NCI-H524 treated with DMSO at 0.1 percent for 48 hours (cell line): ENCODE measurements at regions not wholly inside any gene's neighbourhood (a gene's known extent, or its start where the extent isn't known, plus 50 kb on each side); places are given as distances from the start of the nearest gene placed in this dataset.

Source experiments
- DNase-seq: peaks from one replicate; lab custom pipeline; 2025; lab: John Stamatoyannopoulos, UW

DNA sequence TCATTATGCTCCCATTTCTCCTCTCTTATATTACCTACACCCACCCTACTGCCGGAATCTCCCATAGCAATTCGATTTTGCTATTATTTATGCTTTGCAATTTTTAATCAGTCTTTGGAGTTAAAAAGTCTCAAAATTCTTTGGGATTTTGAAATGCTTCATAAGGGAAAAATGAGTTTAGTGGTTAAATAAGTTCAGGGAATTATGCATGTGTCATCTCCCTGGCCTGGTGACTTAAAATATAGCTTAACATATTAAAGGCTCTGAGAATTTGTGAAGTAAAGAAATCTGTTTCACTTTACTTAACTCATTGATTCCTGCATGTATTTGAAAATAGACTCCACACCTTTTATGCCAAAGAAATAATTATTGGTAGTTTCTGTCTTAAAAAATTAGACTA is 185.1 kb upstream of the DIPK2B start:
- DNase-seq = no peak

DNA sequence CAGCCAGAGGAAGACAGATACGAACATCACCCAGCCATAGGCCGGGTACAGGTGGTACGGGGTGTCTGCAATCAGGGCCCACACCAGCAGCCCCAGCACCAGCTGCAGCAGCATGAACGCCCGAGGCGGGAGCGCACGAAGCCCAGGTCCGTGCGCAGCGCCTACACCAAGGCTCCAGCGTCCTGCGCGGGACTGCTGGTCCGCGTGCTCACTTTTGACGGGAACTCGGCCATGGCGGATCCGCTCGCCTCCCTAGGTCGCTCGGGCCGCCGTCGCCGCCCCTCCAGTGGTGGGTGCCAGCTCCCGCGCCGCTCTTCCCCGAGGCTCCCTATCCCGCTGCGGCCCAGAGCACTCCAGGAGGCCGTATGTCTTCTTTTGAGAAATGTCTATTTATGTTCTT is 181.2 kb upstream of the DIPK2B start:
- DNase-seq = no peak

DNA sequence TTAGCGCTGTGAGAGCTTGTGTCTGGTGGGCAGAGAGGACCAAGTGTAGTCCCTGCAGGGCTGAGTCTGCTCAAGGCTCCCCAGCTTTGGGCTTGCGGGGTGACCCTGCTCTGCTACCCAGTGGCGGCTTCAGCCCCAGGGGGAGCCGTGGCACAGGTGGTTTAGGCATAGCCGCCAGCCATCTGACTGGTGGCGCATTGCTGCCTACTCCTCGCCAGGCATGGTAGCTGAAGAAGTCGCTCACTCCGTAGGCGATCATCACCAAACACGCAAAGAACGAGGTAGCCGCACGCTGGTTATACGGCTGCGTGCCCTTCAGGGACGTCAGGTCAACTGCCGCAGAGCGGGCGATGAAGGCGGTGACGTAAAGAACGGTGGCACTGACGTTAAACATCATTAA is 180.7 kb upstream of the DIPK2B start:
- no peak for DNase-seq

DNA sequence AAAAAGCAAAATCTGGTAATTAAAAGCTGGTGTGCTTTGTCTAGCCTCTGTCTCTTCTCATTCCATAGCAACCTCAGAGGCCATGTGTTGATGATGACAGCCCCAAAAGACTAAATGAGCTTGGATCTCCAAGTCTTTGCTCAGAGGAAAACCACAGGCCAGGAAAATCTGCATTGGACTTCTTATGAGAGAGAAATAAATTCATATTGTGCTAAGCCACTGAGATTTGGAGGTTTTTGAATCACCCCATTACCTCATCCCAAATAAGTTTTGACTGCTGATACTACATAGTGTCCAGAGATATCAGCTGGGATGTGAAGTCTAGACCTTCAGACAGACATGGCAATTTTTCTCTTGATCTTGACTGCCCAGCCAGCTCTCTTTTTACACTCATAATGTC is 178.6 kb upstream of the DIPK2B start:
- DNase-seq = no peak

DNA sequence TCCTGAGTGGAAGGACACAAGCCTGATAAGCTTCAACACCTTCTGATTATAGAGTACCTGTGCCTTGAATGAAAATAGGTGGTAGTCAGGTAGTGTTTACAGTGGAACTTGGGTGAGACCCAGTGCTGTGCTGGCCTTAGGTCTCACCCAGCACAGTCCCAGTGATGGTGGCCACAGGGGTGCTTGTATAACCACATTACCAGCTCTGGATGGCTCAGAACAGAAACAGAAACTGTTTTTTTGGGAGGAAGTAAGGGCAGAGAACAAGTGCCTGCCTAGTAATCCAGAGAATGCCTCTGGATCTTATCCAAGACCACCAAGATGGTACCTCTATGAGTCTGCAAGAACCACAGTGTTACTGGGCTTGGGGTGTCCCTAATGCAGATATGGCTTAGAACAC is 171.5 kb upstream of the DIPK2B start:
- DNase-seq = no peak

DNA sequence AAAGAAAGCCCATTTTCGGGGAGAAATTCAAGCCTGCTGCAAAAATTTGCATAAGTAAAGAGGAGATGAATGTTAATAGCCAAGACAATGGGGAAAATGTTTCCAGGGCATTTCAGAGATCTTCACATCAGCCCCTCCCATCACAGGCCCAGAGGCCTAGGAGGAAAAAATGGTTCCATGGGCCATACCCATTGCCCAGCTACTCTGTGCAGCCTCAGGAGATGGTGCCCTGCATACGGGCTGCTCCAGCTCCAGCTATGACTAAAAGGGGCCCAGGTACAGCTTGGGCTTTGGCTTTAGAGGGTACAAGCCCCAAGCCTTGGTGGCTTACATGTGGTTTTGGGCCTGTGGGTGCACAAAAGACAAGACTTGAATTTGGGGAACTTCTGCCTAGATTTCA is 168.0 kb upstream of the DIPK2B start:
- DNase-seq = no peak

DNA sequence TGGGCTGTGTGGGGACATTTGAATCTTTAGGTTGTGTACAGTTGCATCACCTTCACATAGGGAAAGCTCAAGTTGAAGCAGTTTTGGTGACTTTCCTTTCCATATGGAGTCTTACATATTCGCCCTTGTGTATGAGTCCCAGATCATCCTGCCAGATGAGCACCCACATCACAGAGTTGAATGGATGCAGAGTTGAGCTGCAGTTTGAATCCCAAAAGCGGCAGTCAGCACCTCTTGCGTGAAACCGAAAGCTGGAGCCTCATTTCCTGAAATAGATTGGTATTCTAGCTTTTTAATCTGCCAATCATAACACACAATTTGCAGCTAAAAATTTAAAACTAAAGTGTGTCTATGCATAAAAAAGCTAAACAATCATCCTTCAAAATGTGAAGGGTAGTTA is 162.9 kb upstream of the DIPK2B start:
- DNase-seq = no peak

DNA sequence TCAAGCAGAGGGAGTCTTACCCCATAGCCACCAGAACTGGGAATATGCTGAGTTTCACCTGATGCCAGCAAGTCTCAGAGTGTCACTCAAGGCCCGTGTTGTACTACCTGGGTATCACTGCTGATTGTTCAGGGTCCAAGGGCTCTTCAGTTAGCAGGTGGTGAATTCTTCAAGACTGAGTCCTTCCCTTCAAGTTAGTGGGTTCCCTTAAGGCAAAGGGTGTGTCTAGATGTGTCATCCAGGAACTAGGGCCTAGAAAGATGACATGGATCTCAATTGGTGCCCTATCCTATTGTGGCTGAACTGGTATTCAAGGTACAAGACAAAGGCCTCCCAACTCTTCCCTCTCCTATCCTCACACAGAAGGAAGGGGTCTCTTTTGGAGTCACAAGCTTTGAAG is 159.9 kb upstream of the DIPK2B start:
- no peak for DNase-seq

DNA sequence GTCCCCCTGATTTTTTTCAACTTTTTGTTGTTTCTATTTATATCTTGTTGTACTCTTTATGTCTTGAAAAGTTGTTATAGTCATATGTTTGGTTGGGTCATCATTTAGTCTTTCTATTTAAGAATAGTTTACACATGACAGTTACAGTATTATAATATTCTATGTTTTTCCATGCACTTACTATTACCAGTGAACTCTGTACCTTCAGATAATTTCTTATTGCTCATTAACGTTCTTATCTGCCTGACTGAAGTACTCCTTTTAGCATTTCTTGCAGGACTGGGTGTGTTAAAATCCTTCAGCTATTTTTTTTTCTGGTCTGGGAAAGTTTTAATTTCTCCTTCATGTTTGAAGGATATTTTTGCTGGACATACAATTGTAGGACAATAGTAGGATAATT is 157.7 kb upstream of the DIPK2B start:
- DNase-seq = no peak

DNA sequence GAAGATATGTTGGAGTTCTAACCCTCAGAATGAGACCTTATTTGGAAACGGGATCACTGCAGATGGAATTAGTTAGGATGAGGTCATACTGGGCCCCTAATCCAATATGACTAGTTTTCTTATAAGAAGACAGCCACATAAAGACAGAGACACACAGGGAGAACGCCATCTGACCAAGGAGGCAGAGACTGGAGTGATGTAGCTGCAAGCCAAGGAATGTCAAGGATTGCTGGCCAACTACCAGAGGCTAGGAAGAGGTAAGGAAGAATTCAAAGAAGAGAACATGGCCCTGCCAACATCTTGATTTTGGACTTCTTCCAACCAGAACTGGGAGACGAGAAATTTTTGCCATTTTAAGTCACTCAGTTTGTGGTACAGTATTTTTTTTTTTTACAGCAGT is 152.8 kb upstream of the DIPK2B start:
- DNase-seq = no peak

DNA sequence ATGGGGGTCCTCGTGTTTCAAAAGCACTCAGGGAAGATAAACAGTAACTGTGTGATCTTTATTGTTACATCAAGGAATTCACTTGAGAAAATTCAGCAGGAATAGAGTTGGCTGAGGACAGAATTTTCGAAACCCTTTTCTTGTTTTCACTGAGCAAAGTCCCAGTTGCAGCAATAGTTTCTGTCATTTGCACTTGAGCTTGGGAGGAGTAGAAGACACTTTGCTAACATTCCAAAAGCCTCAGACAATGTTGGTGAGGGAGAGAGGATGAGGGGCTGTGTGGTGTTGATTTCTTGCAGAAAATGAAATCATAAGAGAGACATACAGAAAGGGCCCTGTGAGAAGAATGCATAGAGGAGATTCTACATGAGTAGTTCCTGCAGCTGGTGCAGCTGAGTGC is 151.9 kb upstream of the DIPK2B start:
- DNase-seq = no peak

DNA sequence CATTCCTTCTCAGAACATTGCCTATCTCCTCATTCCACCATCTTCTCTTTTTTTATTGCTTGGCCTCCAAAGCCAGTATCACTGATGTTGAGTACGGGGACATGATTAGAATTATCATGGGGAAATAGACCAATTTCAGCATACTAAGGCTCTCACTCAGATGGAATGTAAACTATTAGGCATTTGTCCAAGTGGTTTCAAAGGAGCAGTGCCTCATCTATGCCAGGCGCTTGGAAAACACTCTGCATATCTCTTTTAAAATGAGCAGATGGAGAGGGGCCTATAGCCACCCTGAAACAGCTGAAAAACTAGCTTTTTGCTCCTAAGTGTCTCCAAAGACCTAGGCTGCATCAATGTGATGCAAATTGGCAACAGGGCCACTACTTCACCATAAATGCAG is 150.8 kb upstream of the DIPK2B start:
- no peak for DNase-seq

DNA sequence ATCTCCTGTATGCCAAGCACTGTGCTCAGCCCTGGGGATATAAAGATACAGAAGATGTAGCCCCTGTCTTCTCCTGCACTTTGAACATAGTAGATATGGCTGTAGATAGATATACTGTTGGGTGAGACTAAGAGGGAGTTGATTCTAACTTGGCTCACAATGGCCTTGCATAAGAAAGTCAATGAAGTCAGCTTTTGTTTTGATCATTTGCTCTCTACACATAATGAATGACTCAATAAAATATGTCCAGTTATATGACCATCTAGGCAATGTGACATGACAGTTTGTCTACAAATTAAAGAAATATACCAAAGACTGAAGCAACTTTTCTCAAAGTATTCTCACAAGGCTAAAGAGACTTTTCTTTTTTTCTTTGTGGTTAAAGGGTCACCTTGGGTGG is 147.6 kb upstream of the DIPK2B start:
- no peak for DNase-seq

DNA sequence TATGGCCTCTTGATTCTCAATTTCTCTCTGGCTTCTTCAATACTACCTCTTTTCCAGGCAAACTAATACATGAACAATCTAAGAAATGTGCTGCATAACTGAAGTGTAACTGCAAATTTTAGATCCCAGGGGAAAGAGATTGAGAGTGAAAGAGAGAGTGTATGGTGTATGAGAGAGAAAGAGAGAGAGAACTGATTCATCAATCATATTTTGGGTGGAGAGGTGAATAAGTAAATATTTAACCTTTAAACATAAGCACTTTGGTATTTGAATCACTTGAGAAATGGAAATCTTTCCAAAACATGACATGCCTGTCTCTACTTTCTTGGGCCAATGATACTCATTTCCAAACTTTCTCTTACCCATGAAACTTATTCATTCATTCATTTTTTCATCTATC is 147.2 kb upstream of the DIPK2B start:
- DNase-seq = no peak

DNA sequence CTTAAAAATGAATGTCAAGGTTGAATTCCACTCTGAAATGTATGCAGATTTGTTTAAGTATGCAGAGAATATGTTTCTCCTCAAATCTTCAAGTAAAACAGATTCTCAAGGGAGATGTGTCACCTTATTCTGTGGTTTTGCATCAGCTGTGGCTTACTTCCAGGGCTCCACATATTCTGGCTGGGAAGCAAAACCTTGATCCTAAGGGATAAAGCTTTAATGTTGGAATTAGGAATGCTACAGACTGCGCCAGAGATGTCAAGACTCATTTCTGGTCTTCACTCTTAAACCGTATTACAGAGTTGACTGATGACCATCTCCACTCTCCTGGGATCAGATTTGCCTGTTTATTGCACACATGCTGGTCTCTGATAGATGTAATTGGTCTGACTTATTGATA is 143.9 kb upstream of the DIPK2B start:
- DNase-seq = no peak

DNA sequence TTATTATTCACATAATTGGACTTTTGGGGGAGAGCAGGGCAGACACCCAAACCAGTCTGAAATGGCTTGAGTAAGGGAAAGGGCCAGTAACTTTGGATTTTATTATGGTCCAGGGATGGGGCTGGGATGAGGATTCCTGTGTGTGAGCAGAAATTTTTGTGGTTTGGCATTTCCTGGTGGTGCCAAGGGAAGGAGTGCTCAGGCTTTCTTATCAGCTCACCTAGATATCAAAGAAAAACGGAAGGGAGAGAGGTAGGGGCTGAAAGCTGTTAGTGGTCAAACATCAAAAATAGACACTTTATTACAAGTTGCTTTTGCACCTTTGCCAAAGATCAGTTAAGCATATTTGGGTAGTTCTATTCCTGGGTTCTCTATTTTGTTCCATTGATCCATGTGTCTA is 128.5 kb upstream of the DIPK2B start:
- DNase-seq = no peak

DNA sequence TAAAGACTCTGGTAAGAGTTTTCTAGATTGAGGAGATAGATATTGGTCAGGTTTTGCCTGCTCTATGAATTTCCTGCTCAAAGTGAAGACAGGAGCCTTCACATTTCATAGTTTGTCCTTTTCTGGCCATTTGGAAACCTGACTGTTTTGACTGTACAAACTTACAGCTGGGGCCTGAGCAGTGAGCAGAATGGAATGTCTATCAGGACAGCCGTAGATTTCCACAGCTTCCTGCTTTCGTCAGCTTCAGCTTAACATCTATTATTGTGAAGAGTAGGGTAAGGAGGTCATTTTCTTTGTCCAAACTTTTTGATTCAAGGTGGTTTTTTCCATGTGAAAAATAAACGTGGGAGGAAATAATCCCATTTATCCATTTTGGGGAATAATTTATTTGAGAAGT is 124.3 kb upstream of the DIPK2B start:
- DNase-seq = no peak

DNA sequence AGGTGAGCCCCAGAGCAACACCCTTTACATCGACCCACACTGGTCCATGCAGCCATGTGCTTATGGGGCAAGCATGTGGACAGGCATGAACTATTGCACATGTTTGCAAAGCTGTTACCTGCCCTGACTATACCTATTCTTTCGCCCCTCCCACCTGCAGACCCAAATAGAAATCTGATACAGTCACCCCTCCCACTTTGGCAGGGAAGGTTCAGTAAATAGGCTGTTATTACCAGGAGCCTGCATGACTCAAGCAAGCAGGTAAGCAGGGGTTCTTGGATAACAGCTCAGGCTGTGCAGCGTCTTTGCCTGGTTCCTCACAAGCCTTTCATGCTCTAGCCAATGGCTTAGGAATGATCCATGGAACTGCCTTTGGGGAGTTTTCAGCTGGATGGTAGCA is 122.7 kb upstream of the DIPK2B start:
- no peak for DNase-seq

DNA sequence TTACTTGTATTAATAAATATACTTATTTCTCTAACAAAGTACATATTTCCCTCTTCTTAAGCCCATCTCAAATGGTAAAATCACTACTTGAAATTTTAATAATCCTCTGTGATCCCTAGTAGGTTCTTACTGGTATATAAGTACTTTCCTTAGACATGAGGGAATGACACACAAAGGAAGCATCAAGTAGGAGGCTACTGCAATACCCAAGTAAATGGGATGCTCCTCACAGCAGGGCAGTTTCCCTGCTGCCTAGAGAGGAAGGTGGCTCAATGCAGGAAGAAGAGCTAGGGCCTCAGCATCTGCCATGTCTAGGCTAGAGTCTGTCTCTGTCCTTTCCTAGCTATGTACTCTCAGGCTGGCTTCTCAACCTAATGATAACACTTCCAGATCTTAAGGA is 122.1 kb upstream of the DIPK2B start:
- no peak for DNase-seq

DNA sequence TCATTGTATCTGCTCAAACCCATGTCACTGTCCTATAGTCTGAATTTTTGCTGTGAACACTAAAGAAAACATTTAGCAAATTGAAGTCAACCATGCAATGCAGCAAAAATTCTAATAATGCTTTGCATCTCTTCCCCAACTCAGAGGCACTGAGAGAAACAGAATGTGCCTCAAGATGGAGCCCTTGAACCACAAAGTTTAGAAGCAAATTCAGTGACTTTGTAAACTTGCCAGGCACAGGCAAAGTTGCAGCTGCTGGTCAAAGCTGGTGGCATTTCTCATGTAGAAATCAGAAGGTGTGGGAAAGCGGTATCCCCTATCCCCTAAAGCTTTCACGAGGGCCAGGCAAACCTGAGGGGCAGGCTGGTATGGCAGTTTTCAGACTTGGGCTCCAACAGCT is 121.7 kb upstream of the DIPK2B start:
- no peak for DNase-seq

DNA sequence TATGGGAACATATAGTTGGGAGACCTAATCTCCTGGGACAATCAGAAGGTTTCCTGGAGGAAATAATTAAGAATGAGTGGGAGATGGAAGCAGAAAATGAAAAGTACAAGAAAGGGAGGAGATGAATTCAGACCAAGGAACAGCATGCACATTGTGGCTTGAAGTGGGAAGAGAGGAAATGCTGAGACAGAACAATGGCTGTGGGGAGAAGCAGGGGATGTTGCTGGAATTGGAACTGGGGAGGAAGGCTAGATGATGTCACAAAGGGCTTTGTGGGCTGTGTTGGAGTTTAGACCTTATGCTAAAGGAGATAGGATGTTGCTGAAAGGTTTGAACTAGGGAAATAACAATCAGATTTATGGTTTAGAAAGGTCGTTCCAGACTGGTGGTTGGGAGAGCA is 119.5 kb upstream of the DIPK2B start:
- no peak for DNase-seq

DNA sequence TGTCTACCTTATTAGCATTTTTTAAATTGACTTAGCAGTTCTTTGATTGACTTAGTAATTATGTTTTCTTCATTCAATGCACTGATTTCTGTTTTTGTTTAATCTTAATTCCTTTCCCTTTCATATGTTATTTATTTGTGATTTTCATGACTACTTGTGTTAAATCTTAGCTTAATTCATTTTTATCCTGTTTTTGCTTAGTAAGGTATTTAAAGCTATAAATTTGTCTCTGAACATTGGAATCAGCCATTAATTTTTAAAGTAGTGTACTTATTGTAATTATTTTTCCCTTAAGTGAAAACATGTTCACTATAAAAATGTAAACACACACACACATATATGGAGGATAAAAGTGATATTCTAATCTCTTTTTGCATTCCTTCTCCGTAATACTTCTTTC is 109.1 kb upstream of the DIPK2B start:
- DNase-seq = no peak

DNA sequence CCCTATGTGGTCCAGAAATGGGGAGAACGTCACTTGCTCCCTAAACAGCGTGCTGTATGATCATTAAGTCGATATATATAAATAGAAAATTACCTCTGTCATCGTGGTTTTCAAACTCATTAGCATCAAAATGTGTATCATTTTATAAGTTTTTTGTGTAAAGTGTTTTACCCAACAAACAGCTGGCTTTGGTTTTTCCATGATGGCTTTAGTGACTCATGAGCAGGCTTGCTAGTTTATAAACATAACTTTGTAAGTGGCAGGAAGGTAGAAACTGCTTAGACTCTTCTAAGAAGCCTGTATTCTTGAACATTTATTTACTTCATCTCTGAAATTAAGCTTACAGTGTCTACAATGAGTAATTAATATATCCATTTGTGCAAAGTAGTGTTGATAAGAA is 108.4 kb upstream of the DIPK2B start:
- DNase-seq = no peak

DNA sequence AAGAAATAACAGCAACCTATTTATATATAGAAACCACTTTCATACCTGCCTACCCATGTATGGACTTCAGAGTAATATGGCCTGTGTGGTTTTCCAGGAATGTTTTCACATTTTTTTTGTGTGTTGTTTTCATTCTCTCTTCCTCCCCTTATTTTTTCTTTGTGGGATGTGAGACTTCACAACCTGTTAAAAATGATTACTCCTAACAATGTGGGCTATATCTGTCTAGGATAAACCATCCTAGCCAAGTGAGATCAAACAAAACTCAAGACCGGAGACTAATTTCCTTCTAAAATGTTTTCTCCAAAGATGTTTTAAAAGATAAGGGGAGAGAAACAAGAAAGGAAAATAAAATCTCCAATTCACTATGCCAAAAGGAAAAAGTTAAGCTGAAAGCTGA is 106.1 kb upstream of the DIPK2B start:
- DNase-seq = no peak

DNA sequence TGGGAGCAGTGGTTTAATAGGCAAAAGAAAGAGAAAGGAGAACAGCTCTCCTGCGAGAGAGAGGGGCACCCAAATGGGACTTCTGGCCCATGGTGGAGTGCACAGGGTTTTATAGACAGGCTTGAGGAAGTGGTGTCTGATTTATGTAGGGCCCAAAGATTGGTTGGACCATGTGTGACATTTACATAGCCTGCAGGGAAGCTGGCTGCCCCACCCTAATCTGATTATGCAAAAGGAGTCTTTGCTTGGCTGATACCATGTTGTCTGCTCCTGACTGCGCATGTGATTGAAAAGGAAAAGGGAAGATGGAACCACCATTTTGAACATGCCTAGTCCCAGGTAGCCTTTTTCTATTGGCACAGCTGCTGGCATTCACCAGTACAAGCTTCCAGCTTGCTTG is 100.0 kb upstream of the DIPK2B start:
- DNase-seq = no peak
